Caco-2 (cell line): ENCODE measurements at regions not wholly inside any gene's neighbourhood (a gene's known extent, or its start where the extent isn't known, plus 50 kb on each side); places are given as distances from the start of the nearest gene placed in this dataset.

Experiments
- BruUV-seq: library from RNA; stranded (reverse); fragments of 400-500 nt; replicated peaks from 2 replicates; lab custom pipeline; 2021; lab: Mats Ljungman, UMichigan
- CTCF ChIA-PET: fragments of 300-600 bp; sonication (Branson Sonifier 250); formaldehyde crosslinking; loops from one replicate; lab custom pipeline; 2022; ENCODE audit warnings: antibody characterized with exemption; lab: Charles Lee
- POLR2A ChIA-PET: fragments of 300-600 bp; sonication (Branson Sonifier 250); formaldehyde crosslinking; loops from one replicate; lab custom pipeline; 2022; ENCODE audit warnings: antibody characterized with exemption; lab: Charles Lee
- DNase-seq, 2 experiments: peaks; one replicate each; pipeline versions ENCODE4 v3.0.0 to v3.0.0-alpha.2; 2020 to 2022
- H3K27me3 ChIP-seq: replicated peaks from 2 replicates; pipeline ENCODE4 v1.6.0; 2011; ENCODE audit warnings: low read length; ENCODE audit not compliant: control insufficient read depth, insufficient read depth
- H3K36me3 ChIP-seq: 2 replicates; pipeline ENCODE4 v1.5.1; 2011; ENCODE audit warnings: low read length; ENCODE audit not compliant: control insufficient read depth, insufficient read depth
- H3K4me1 ChIP-seq: fragments of 250-450 bp; sonication (Bioruptor Pico); 2 replicates; pipeline ENCODE4 v1.5.1; 2020; ENCODE audit warnings: mild to moderate bottlenecking
- H3K4me3 ChIP-seq: 2 replicates; pipeline ENCODE4 v1.5.1; 2011; ENCODE audit warnings: low read depth, mild to moderate bottlenecking, control low read depth, low read length
- H3K9me3 ChIP-seq: fragments of 250-450 bp; sonication (Bioruptor Pico); 2 replicates; pipeline ENCODE4 v1.5.1; 2020; ENCODE audit warnings: mild to moderate bottlenecking, moderate library complexity
- H3K27ac Mint-ChIP-seq: one replicate; pipeline ENCODE4 v1.8.0; 2022; ENCODE audit warnings: mixed read lengths; ENCODE audit not compliant: unreplicated experiment
- H3K27me3 Mint-ChIP-seq: one replicate; pipeline ENCODE4 v1.8.0; 2022; ENCODE audit warnings: mixed read lengths; ENCODE audit not compliant: insufficient read depth, unreplicated experiment
- H3K36me3 Mint-ChIP-seq: one replicate; pipeline ENCODE4 v1.8.0; 2022; ENCODE audit warnings: mild to moderate bottlenecking, mixed read lengths; ENCODE audit not compliant: insufficient read depth, unreplicated experiment
- H3K4me1 Mint-ChIP-seq: one replicate; pipeline ENCODE4 v1.8.0; 2022; ENCODE audit warnings: low read depth, mixed read lengths; ENCODE audit not compliant: unreplicated experiment
- H3K4me3 Mint-ChIP-seq: one replicate; pipeline ENCODE4 v1.8.0; 2022; ENCODE audit warnings: mild to moderate bottlenecking, moderate library complexity, mixed read lengths; ENCODE audit not compliant: unreplicated experiment
- H3K9me3 Mint-ChIP-seq: one replicate; pipeline ENCODE4 v1.8.0; 2022; ENCODE audit warnings: mixed read lengths; ENCODE audit not compliant: unreplicated experiment
- CTCF ChIP-seq, 2 experiments: fragments of 200-600 bp in 1 of 2; IDR thresholded peaks; 1 replicate in 1 of 2; 2 replicates in 1 of 2; pipeline versions ENCODE4 v1.5.1 to v1.8.0; 2011 to 2022; ENCODE audit warnings: antibody characterized with exemption in 1 of 2, control low read depth in 1 of 2, inconsistent platforms in 1 of 2, low read depth in 1 of 2, low read length in 1 of 2, mild to moderate bottlenecking in 1 of 2, moderate library complexity in 1 of 2; ENCODE audit not compliant: insufficient read depth in 1 of 2, severe bottlenecking in 1 of 2, unreplicated experiment in 1 of 2
- intact Hi-C: fragments of 100-400 bp; cut with micrococcal nuclease; formaldehyde crosslinking; loops from one replicate; pipeline ENCODE4 v1.10.0; 2022; ENCODE audit not compliant: unreplicated experiment

- no peaks in the 10 kb centered on the region for H3K9me3 ChIP-seq
- no peaks in the 10 kb centered on the region for H3K9me3 Mint-ChIP-seq
- ChIA-PET POLR2A (no interaction called here), CTCF (no interaction called here)
- H3K4me1 ChIP-seq: no peaks in the 10 kb centered on the region
- no peaks in the 10 kb centered on the region for H3K36me3 Mint-ChIP-seq
- no peaks in the 10 kb centered on the region for H3K4me1 Mint-ChIP-seq
- no peaks in the 10 kb centered on the region for H3K27me3 Mint-ChIP-seq
- intact Hi-C loops: no loop called here
- no peak for TF ChIP-seq CTCF (IDR thresholded peaks at IDR 0.05; ENCODE audit: insufficient read depth in 1 of 2, low read depth in 1 of 2, low read length in 1 of 2, severe bottlenecking in 1 of 2, unreplicated experiment in 1 of 2)
- no peak overlapping the region for H3K27ac Mint-ChIP-seq
- DNase-seq: no peak
- no peak overlapping the region for H3K4me3 Mint-ChIP-seq
- H3K36me3 ChIP-seq: no peaks in the 10 kb centered on the region
- no TSS peak for BruUV-seq
- no peaks in the 10 kb centered on the region for H3K27me3 ChIP-seq
- H3K4me3 ChIP-seq: no peak overlapping the region
Measured at GRCh38 chr12:87305481-87305880, 723.7 kb downstream of the C12orf50 start.

GRCh38 chr12:87304406-87304805, 724.8 kb downstream of the C12orf50 start:
- Mint-ChIP-seq H3K27me3 (no peaks in the 10 kb centered on the region), H3K36me3 (no peaks in the 10 kb centered on the region), H3K9me3 (no peaks in the 10 kb centered on the region), H3K27ac (no peak overlapping the region), H3K4me3 (no peak overlapping the region), H3K4me1 (no peaks in the 10 kb centered on the region)
- H3K27me3 ChIP-seq: no peaks in the 10 kb centered on the region
- no TSS peak for BruUV-seq
- intact Hi-C loops: no loop called here
- ChIA-PET POLR2A (no interaction called here), CTCF (no interaction called here)
- no peak for DNase-seq
- H3K4me1 ChIP-seq: no peaks in the 10 kb centered on the region
- no peak overlapping the region for H3K4me3 ChIP-seq
- H3K36me3 ChIP-seq: no peaks in the 10 kb centered on the region
- no peaks in the 10 kb centered on the region for H3K9me3 ChIP-seq
- no peak for TF ChIP-seq CTCF (IDR thresholded peaks at IDR 0.05; ENCODE audit: insufficient read depth in 1 of 2, low read depth in 1 of 2, low read length in 1 of 2, severe bottlenecking in 1 of 2, unreplicated experiment in 1 of 2)

- Histone ChIP-seq H3K9me3 (no peaks in the 10 kb centered on the region), H3K27me3 (no peaks in the 10 kb centered on the region), H3K4me3 (no peak overlapping the region), H3K4me1 (no peaks in the 10 kb centered on the region), H3K36me3 (no peaks in the 10 kb centered on the region)
- no peak overlapping the region for H3K4me3 Mint-ChIP-seq
- no peaks in the 10 kb centered on the region for H3K27me3 Mint-ChIP-seq
- no peak for TF ChIP-seq CTCF (IDR thresholded peaks at IDR 0.05; ENCODE audit: insufficient read depth in 1 of 2, low read depth in 1 of 2, low read length in 1 of 2, severe bottlenecking in 1 of 2, unreplicated experiment in 1 of 2)
- no peak for DNase-seq
- no TSS peak for BruUV-seq
- no peaks in the 10 kb centered on the region for H3K9me3 Mint-ChIP-seq
- H3K36me3 Mint-ChIP-seq: no peaks in the 10 kb centered on the region
- no peaks in the 10 kb centered on the region for H3K4me1 Mint-ChIP-seq
- CTCF ChIA-PET: no interaction called here
- H3K27ac Mint-ChIP-seq: no peak overlapping the region
- intact Hi-C loops: no loop called here
- POLR2A ChIA-PET: no interaction called here
Measured at GRCh38 chr12:87303396-87304012, 725.7 kb downstream of the C12orf50 start.
